GM21367 (cell line): ENCODE measurements at regions not wholly inside any gene's neighbourhood (a gene's known extent, or its start where the extent isn't known, plus 50 kb on each side); places are given as distances from the start of the nearest gene placed in this dataset.
A peak's percentile ranks its signal among the peaks of the same experiment; 100 is the strongest.

ENCODE experiments used
- ATAC-seq: cut with Tn5 transposase; IDR thresholded peaks from one replicate; pipeline ENCODE4 v1.9.1; 2021; ENCODE audit not compliant: unreplicated experiment

GRCh38 chr7:18151422-18151821 lies 123.8 kb upstream of the PRPS1L1 start:
- ATAC-seq, result no peak

GRCh38 chr7:18153183-18153748 lies 125.6 kb upstream of the PRPS1L1 start:
- no peak for ATAC-seq

- ATAC-seq, result no peak
Measured at GRCh38 chr7:18154726-18155125, 127.1 kb upstream of the PRPS1L1 start.

GRCh38 chr7:18157233-18157632 lies 129.6 kb upstream of the PRPS1L1 start:
- no peak for ATAC-seq

- no peak for ATAC-seq
Measured at GRCh38 chr7:18162657-18163056, 135.0 kb upstream of the PRPS1L1 start.

- no peak for ATAC-seq
Measured at GRCh38 chr7:18163091-18163490, 135.4 kb upstream of the PRPS1L1 start.

- ATAC-seq, result no peak
Measured at GRCh38 chr7:18165166-18165565, 137.5 kb upstream of the PRPS1L1 start.

GRCh38 chr7:18166002-18166401 lies 138.4 kb upstream of the PRPS1L1 start:
- ATAC-seq, result no peak

- ATAC-seq, result no peak
Measured at GRCh38 chr7:18167815-18168214, 140.2 kb upstream of the PRPS1L1 start.

GRCh38 chr7:18174996-18175395 lies 147.3 kb upstream of the PRPS1L1 start:
- no peak for ATAC-seq

- ATAC-seq, result no peak
Measured at GRCh38 chr7:18175801-18176450, 148.3 kb upstream of the PRPS1L1 start.

GRCh38 chr7:18177129-18177814 lies 149.6 kb upstream of the PRPS1L1 start:
- ATAC-seq, result no peak

GRCh38 chr7:18177815-18178660 lies 150.4 kb upstream of the PRPS1L1 start:
- peak; percentile 93 for ATAC-seq

- ATAC-seq, result no peak
Measured at GRCh38 chr7:18179093-18179492, 151.4 kb upstream of the PRPS1L1 start.

- no peak for ATAC-seq
Measured at GRCh38 chr7:18180685-18181084, 153.0 kb upstream of the PRPS1L1 start.

- no peak for ATAC-seq
Measured at GRCh38 chr7:18189500-18190126, 162.0 kb upstream of the PRPS1L1 start.

- no peak for ATAC-seq
Measured at GRCh38 chr7:18191341-18191740, 163.7 kb upstream of the PRPS1L1 start.

- no peak for ATAC-seq
Measured at GRCh38 chr7:18191862-18192625, 164.4 kb upstream of the PRPS1L1 start.

GRCh38 chr7:18194616-18195015 lies 167.0 kb upstream of the PRPS1L1 start:
- no peak for ATAC-seq

- no peak for ATAC-seq
Measured at GRCh38 chr7:18196638-18197037, 169.0 kb upstream of the PRPS1L1 start.
